Activated naive CD8-positive, alpha-beta T cell treated with anti-CD3 and anti-CD28 coated beads, Interleukin-2, amount 10 ng/mL, durations not matched to agents 7 days and 5 days (primary cell): ENCODE measurements at regions not wholly inside any gene's neighbourhood (a gene's known extent, or its start where the extent isn't known, plus 50 kb on each side); places are given as distances from the start of the nearest gene placed in this dataset.

Experiments used
- ATAC-seq: fragments of 150-1000 bp; cut with Tn5 transposase; one replicate; pipeline ENCODE4 v1.10.0; 2021; ENCODE audit warnings: low read depth, moderate library complexity
- POLR2A ChIA-PET: fragments of 350-600 bp; sonication (Branson Sonifier 250); formaldehyde crosslinking; loops from one replicate; lab custom pipeline; 2021; ENCODE audit warnings: antibody characterized with exemption; lab: Charles Lee
- DNase-seq: peaks from one replicate; pipeline ENCODE4 v3.0.0; 2021
- H3K27ac Mint-ChIP-seq: one replicate; pipeline ENCODE4 v1.8.0; 2022; ENCODE audit warnings: mild to moderate bottlenecking, mixed read lengths
- H3K27me3 Mint-ChIP-seq: one replicate; pipeline ENCODE4 v1.8.0; 2022; ENCODE audit warnings: mild to moderate bottlenecking, moderate library complexity, mixed read lengths
- H3K36me3 Mint-ChIP-seq: one replicate; pipeline ENCODE4 v1.8.0; 2021; ENCODE audit warnings: mild to moderate bottlenecking, mixed read lengths
- H3K4me1 Mint-ChIP-seq: one replicate; pipeline ENCODE4 v1.8.0; 2021; ENCODE audit warnings: mixed read lengths
- H3K4me3 Mint-ChIP-seq: one replicate; pipeline ENCODE4 v1.8.0; 2022; ENCODE audit warnings: mild to moderate bottlenecking, moderate library complexity, mixed read lengths
- H3K9me3 Mint-ChIP-seq: one replicate; pipeline ENCODE4 v1.8.0; 2021; ENCODE audit warnings: mixed read lengths

- H3K36me3 Mint-ChIP-seq, result no peaks in the 10 kb centered on the region
- POLR2A ChIA-PET, result no interaction called here
- DNase-seq (no peak), ATAC-seq (no peak)
- no peak overlapping the region for H3K4me3 Mint-ChIP-seq
- no peaks in the 10 kb centered on the region for H3K4me1 Mint-ChIP-seq
- no peaks in the 10 kb centered on the region for H3K9me3 Mint-ChIP-seq
- no peak overlapping the region for H3K27ac Mint-ChIP-seq
- peaks cover 24% of the 10 kb centered on the region for H3K27me3 Mint-ChIP-seq
These were observed 109.3 kb upstream of the MRPS22 start for GRCh38 chr3:139234491-139234890.

GRCh38 chr3:139235192-139235591 lies 108.6 kb upstream of the MRPS22 start:
- Mint-ChIP-seq H3K9me3 (no peaks in the 10 kb centered on the region), H3K4me1 (no peaks in the 10 kb centered on the region), H3K4me3 (no peak overlapping the region), H3K27ac (no peak overlapping the region), H3K36me3 (no peaks in the 10 kb centered on the region), H3K27me3 (peaks cover 28% of the 10 kb centered on the region)
- ATAC-seq (no peak), DNase-seq (no peak)
- POLR2A ChIA-PET, result no interaction called here

- DNase-seq (no peak), ATAC-seq (no peak)
- Mint-ChIP-seq H3K9me3 (no peaks in the 10 kb centered on the region), H3K36me3 (no peaks in the 10 kb centered on the region), H3K4me1 (no peaks in the 10 kb centered on the region), H3K4me3 (no peak overlapping the region), H3K27ac (no peak overlapping the region), H3K27me3 (peaks cover 29% of the 10 kb centered on the region)
- POLR2A ChIA-PET, result no interaction called here
These were observed 107.5 kb upstream of the MRPS22 start for GRCh38 chr3:139236336-139236735.

GRCh38 chr3:139238281-139239030 lies 105.4 kb upstream of the MRPS22 start:
- no peak overlapping the region for H3K4me3 Mint-ChIP-seq

GRCh38 chr3:139239550-139239949 lies 104.3 kb upstream of the MRPS22 start:
- Mint-ChIP-seq H3K4me3 (no peak overlapping the region), H3K36me3 (no peaks in the 10 kb centered on the region), H3K4me1 (no peaks in the 10 kb centered on the region), H3K27ac (no peak overlapping the region), H3K27me3 (peaks cover 33% of the 10 kb centered on the region), H3K9me3 (no peaks in the 10 kb centered on the region)
- POLR2A ChIA-PET, result no interaction called here
- no peak for DNase-seq
- ATAC-seq, result no peak

More at GRCh38 chr3:139238281-139239030, 105.4 kb upstream of the MRPS22 start:
- Mint-ChIP-seq H3K36me3 (no peaks in the 10 kb centered on the region), H3K27ac (no peak overlapping the region), H3K4me1 (no peaks in the 10 kb centered on the region), H3K27me3 (peaks cover 36% of the 10 kb centered on the region), H3K9me3 (no peaks in the 10 kb centered on the region)
- POLR2A ChIA-PET, result no interaction called here
- DNase-seq, result no peak
- no peak for ATAC-seq

- DNase-seq (no peak), ATAC-seq (no peak)
- H3K4me1 Mint-ChIP-seq, result no peaks in the 10 kb centered on the region
- no peak overlapping the region for H3K27ac Mint-ChIP-seq
- H3K4me3 Mint-ChIP-seq, result no peak overlapping the region
- POLR2A ChIA-PET, result no interaction called here
- H3K27me3 Mint-ChIP-seq, result peaks cover 33% of the 10 kb centered on the region
- H3K9me3 Mint-ChIP-seq, result no peaks in the 10 kb centered on the region
- H3K36me3 Mint-ChIP-seq, result no peaks in the 10 kb centered on the region
These were observed 102.0 kb upstream of the MRPS22 start for GRCh38 chr3:139241783-139242182.

- Mint-ChIP-seq H3K4me3 (no peak overlapping the region), H3K4me1 (no peaks in the 10 kb centered on the region), H3K9me3 (no peaks in the 10 kb centered on the region), H3K27me3 (peaks cover 42% of the 10 kb centered on the region), H3K27ac (no peak overlapping the region), H3K36me3 (no peaks in the 10 kb centered on the region)
- POLR2A ChIA-PET, result no interaction called here
- no peak for ATAC-seq
- no peak for DNase-seq
These were observed 100.1 kb upstream of the MRPS22 start for GRCh38 chr3:139243710-139244109.

- POLR2A ChIA-PET, result no interaction called here
- ATAC-seq, result no peak
- H3K27ac Mint-ChIP-seq, result no peak overlapping the region
- DNase-seq, result no peak
- H3K27me3 Mint-ChIP-seq, result peaks cover 19% of the 10 kb centered on the region
- no peak overlapping the region for H3K4me3 Mint-ChIP-seq
- H3K4me1 Mint-ChIP-seq, result no peaks in the 10 kb centered on the region
- no peaks in the 10 kb centered on the region for H3K9me3 Mint-ChIP-seq
- H3K36me3 Mint-ChIP-seq, result no peaks in the 10 kb centered on the region
These were observed 95.1 kb upstream of the MRPS22 start for GRCh38 chr3:139248593-139249255.

GRCh38 chr3:139251529-139251928 lies 92.3 kb upstream of the MRPS22 start:
- no peak overlapping the region for H3K27ac Mint-ChIP-seq
- no peak for DNase-seq
- no peaks in the 10 kb centered on the region for H3K36me3 Mint-ChIP-seq
- no peak overlapping the region for H3K4me3 Mint-ChIP-seq
- no peaks in the 10 kb centered on the region for H3K4me1 Mint-ChIP-seq
- POLR2A ChIA-PET, result no interaction called here
- no peak for ATAC-seq
- no peaks in the 10 kb centered on the region for H3K9me3 Mint-ChIP-seq
- peaks cover 16% of the 10 kb centered on the region for H3K27me3 Mint-ChIP-seq

GRCh38 chr3:139252719-139253118 lies 91.1 kb upstream of the MRPS22 start:
- ATAC-seq (no peak), DNase-seq (no peak)
- Mint-ChIP-seq H3K27ac (no peak overlapping the region), H3K4me1 (no peaks in the 10 kb centered on the region), H3K4me3 (no peak overlapping the region), H3K36me3 (no peaks in the 10 kb centered on the region), H3K27me3 (peaks cover 11% of the 10 kb centered on the region), H3K9me3 (no peaks in the 10 kb centered on the region)
- POLR2A ChIA-PET, result no interaction called here

- POLR2A ChIA-PET, result no interaction called here
- peaks cover 15% of the 10 kb centered on the region for H3K27me3 Mint-ChIP-seq
- DNase-seq, result no peak
- H3K9me3 Mint-ChIP-seq, result no peaks in the 10 kb centered on the region
- no peak for ATAC-seq
- H3K36me3 Mint-ChIP-seq, result no peaks in the 10 kb centered on the region
- H3K4me1 Mint-ChIP-seq, result no peaks in the 10 kb centered on the region
- no peak overlapping the region for H3K4me3 Mint-ChIP-seq
- no peak overlapping the region for H3K27ac Mint-ChIP-seq
These were observed 85.5 kb upstream of the MRPS22 start for GRCh38 chr3:139258276-139258675.

- ATAC-seq, result no peak
- Mint-ChIP-seq H3K4me1 (no peaks in the 10 kb centered on the region), H3K27ac (no peak overlapping the region), H3K27me3 (peaks cover 15% of the 10 kb centered on the region), H3K9me3 (no peaks in the 10 kb centered on the region), H3K36me3 (no peaks in the 10 kb centered on the region), H3K4me3 (no peak overlapping the region)
- DNase-seq, result no peak
- POLR2A ChIA-PET, result no interaction called here
These were observed 84.4 kb upstream of the MRPS22 start for GRCh38 chr3:139259398-139259797.

- H3K9me3 Mint-ChIP-seq, result no peaks in the 10 kb centered on the region
- POLR2A ChIA-PET, result no interaction called here
These were observed 83.8 kb upstream of the MRPS22 start for GRCh38 chr3:139260041-139260486.

More at GRCh38 chr3:139260041-139260486, 83.8 kb upstream of the MRPS22 start:
- H3K27ac Mint-ChIP-seq, result no peak overlapping the region
- no peak for ATAC-seq
- no peaks in the 10 kb centered on the region for H3K36me3 Mint-ChIP-seq
- H3K4me3 Mint-ChIP-seq, result no peak overlapping the region
- H3K4me1 Mint-ChIP-seq, result no peaks in the 10 kb centered on the region
- H3K27me3 Mint-ChIP-seq, result peaks cover 15% of the 10 kb centered on the region
- DNase-seq, result no peak
